Upper lobe of left lung (tissue), 6 donors: ENCODE measurements at regions not wholly inside any gene's neighbourhood (a gene's known extent, or its start where the extent isn't known, plus 50 kb on each side); places are given as distances from the start of the nearest gene placed in this dataset.
A peak's percentile ranks its signal among the peaks of the same experiment; 100 is the strongest.

Source experiments
- ATAC-seq, 2 donors: fragments of 200-7000 bp; cut with Tn5 transposase; one replicate each; pipeline ENCODE4 v1.9.1; 2022; ENCODE audit warnings: mild to moderate bottlenecking in 2 of 2, moderate library complexity in 2 of 2; ENCODE audit not compliant: low FRiP score in 2 of 2
- DNase-seq, 2 donors: peaks; one replicate each; pipeline ENCODE4 v3.0.0-alpha.2; 2019 to 2020
- H3K27ac ChIP-seq, 4 donors: fragments of 200-600 bp; sonication (generic); one replicate each; pipeline ENCODE4 v1.5.1; 2016 to 2019
- H3K27me3 ChIP-seq, 4 donors: fragments of 200-600 bp; sonication (generic); one replicate each; pipeline ENCODE4 v1.5.1; 2017 to 2019
- H3K36me3 ChIP-seq, 4 donors: fragments of 200-600 bp; sonication (generic); one replicate each; pipeline ENCODE4 v1.5.1; 2016 to 2019
- H3K4me1 ChIP-seq, 4 donors: fragments of 200-600 bp; sonication (generic); one replicate each; pipeline ENCODE4 v1.5.1; 2018 to 2019
- H3K4me3 ChIP-seq, 4 donors: fragments of 200-600 bp; sonication (generic); one replicate each; pipeline ENCODE4 v1.5.1; 2017 to 2019; ENCODE audit warnings: mild to moderate bottlenecking in 2 of 4, moderate library complexity in 1 of 4
- H3K9me3 ChIP-seq, 4 donors: fragments of 200-600 bp; sonication (generic); one replicate each; pipeline ENCODE4 v1.5.1; 2018 to 2019
- EP300 ChIP-seq, 4 donors: sonication (generic); formaldehyde crosslinking; IDR thresholded peaks; one replicate each; pipeline ENCODE4 v1.5.1; 2017; ENCODE audit warnings: antibody characterized with exemption in 4 of 4, control low read depth in 2 of 4
- POLR2A ChIP-seq, 4 donors: fragments of 450-650 bp; IDR thresholded peaks; one replicate each; pipeline ENCODE4 v1.5.1; 2016 to 2017; ENCODE audit warnings: antibody characterized with exemption in 4 of 4, mild to moderate bottlenecking in 2 of 4
- POLR2AphosphoS5 ChIP-seq, 2 donors: sonication (generic); formaldehyde crosslinking; IDR thresholded peaks; one replicate each; pipeline ENCODE4 v1.5.1; 2017; ENCODE audit warnings: antibody characterized with exemption in 2 of 2
- WGBS, 2 donors: methylation state at CpG; one replicate each; pipeline ENCODE4 v1.1.5; 2017 to 2018; 5-methylcytosine and 5-hydroxymethylcytosine counted together
- TF ChIP-seq, protein P1 (sequence below), 6 experiments: fragments of 450-650 bp in 4 of 6; fragments of 200-600 bp in 2 of 6; sonication (generic) in 2 of 6; IDR thresholded peaks; one replicate each; pipeline ENCODE4 v1.5.1; 2016 to 2019; ENCODE audit warnings: antibody characterized with exemption in 6 of 6
- donor health status: DM: no; HTN: no; CAD: no; lungs with moderate emphysema.
- donor health status: DM: no; HTN: yes; CAD: no; lungs with severe emphysema.

DNA sequence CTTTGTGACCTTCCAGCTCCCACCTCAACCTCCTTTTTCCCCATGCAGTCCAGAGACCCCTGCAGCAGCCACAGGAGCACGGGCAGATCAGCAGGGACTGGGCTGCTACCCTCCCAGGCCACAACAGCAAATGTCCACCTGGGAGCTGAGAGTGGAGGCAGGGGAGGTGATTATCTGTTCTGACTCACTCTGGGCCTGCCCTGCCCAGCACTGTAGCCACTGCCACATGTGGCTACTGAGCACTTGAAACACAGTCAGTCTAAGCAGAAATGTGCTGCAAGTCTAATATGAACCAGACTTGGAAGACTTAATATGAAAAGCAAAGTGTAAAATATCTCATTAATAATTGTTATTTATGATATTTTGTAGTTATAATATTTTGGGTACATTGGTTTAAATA, 148.9 kb upstream of the VANGL1 start:
- TF ChIP-seq, protein P1, sequence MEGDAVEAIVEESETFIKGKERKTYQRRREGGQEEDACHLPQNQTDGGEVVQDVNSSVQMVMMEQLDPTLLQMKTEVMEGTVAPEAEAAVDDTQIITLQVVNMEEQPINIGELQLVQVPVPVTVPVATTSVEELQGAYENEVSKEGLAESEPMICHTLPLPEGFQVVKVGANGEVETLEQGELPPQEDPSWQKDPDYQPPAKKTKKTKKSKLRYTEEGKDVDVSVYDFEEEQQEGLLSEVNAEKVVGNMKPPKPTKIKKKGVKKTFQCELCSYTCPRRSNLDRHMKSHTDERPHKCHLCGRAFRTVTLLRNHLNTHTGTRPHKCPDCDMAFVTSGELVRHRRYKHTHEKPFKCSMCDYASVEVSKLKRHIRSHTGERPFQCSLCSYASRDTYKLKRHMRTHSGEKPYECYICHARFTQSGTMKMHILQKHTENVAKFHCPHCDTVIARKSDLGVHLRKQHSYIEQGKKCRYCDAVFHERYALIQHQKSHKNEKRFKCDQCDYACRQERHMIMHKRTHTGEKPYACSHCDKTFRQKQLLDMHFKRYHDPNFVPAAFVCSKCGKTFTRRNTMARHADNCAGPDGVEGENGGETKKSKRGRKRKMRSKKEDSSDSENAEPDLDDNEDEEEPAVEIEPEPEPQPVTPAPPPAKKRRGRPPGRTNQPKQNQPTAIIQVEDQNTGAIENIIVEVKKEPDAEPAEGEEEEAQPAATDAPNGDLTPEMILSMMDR (IDR thresholded peaks at IDR 0.05): no peak
- TF ChIP-seq POLR2A (IDR thresholded peaks at IDR 0.05) (no peak), EP300 (IDR thresholded peaks at IDR 0.05) (no peak), POLR2AphosphoS5 (IDR thresholded peaks at IDR 0.05) (no peak)
- Histone ChIP-seq H3K36me3 (no peaks in the 10 kb centered on the region), H3K4me1 (no peaks in the 10 kb centered on the region), H3K9me3 (no peaks in the 10 kb centered on the region), H3K27me3 (no peaks in the 10 kb centered on the region), H3K27ac (no peak overlapping the region), H3K4me3 (no peak overlapping the region)
- DNase-seq (peak in 1 of 2 donors; percentile 10), ATAC-seq (no peak)
- WGBS, 2 donors: 67 to 80% methylated on average over 1 of the region's 1 CpG

DNA sequence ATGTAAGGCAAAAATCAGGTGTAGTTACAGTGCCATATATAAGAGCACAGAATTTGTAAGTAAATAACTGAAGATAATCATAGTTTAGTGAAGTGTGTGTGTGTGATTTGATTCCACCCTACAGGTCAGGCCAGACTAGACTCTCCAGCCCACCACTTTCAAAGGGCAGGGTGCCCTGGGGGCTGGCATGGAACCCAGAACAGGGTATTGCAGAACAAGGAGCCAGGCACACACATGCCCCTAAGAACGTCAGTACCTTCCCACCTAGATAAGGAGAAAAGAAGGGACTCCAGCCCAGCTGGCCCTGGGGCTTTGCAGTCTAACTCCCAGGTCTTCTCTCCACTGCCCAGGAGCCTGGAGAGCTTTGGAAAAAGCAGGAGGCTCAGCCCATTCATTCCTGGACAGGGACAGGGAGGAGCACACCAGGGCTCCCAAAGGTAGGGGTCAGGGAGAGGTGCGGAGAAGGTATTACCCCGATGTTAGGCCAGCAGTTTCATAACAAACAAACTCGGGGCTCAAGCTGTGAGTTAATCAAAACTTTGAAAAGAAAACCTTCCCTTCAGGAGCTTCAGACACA, 149.7 kb upstream of the VANGL1 start:
- Histone ChIP-seq H3K36me3 (no peaks in the 10 kb centered on the region), H3K9me3 (no peaks in the 10 kb centered on the region), H3K27ac (no peak overlapping the region), H3K4me1 (no peaks in the 10 kb centered on the region), H3K27me3 (no peaks in the 10 kb centered on the region), H3K4me3 (no peak overlapping the region)
- DNase-seq (no peak), ATAC-seq (no peak)
- WGBS, 2 donors: 68 to 76% methylated on average over 4 of the region's 4 CpGs
- TF ChIP-seq EP300 (IDR thresholded peaks at IDR 0.05) (no peak), POLR2AphosphoS5 (IDR thresholded peaks at IDR 0.05) (no peak), POLR2A (IDR thresholded peaks at IDR 0.05) (no peak)
- TF ChIP-seq, protein P1 (IDR thresholded peaks at IDR 0.05): no peak

DNA sequence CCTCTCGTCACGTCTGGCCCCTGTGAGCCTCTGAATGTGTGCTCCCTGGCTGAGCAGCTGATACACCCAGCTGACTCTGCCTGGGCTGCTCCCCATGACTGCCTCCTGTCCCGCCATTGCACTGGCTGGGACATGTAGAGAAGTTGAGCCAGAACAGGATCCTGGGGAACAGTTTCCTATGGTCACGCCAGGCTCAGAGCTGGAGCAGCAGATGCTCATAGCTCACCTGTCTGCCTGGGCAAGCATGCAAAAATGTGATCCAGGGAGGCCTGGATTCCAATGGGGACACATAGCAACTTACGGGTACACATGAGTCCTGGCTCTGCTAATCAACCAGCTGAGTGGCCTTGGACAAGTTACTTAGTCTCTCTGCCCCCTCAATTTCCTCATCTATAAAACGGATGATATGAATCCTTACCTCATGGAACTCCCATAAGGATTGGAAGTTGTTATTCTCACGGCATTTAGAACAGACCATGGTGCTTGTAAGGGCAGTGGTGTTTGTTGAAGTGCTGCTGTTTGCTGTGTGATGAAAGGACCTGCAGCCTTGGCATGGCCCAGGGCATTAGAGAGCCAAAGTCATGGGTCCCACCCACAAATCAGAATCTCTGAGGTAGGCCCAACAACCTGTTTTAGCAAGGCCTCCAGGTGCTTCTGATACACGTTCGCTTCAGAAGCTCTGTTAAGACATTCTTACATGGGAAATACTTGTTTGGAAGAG, 150.3 kb upstream of the VANGL1 start:
- Histone ChIP-seq H3K36me3 (no peaks in the 10 kb centered on the region), H3K27me3 (no peaks in the 10 kb centered on the region), H3K27ac (no peak overlapping the region), H3K9me3 (no peaks in the 10 kb centered on the region), H3K4me3 (no peak overlapping the region), H3K4me1 (no peaks in the 10 kb centered on the region)
- ATAC-seq (no peak), DNase-seq (no peak)
- TF ChIP-seq POLR2AphosphoS5 (IDR thresholded peaks at IDR 0.05) (no peak), POLR2A (IDR thresholded peaks at IDR 0.05) (no peak), EP300 (IDR thresholded peaks at IDR 0.05) (no peak)
- TF ChIP-seq, protein P1 (IDR thresholded peaks at IDR 0.05): no peak
- 86 to 93% methylated on average over 8 to 9 of the region's 9 CpGs for WGBS, 2 donors

DNA sequence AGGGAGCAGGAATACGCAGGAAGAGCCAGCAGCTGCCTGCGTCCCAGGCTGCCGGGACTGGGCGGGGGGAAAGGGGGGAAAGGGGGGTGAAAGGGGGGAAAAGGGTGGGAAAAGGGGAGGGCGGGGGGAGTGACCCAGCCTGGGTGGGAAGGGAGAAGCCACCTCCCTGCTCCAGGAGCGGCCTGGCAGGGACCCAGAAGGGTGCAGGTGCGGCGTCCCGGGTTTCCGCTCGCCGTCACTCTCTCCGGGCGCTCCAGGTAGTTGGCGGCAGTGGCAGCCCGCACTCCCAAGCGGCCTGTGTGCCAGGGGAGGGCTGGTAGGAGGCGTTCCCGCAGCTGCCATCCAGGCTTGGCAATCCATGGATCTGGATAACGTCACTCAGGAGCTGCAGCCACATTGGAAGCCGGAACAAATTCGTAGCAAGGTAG, 141.0 kb upstream of the NGF start:
- Histone ChIP-seq H3K27ac (no peak overlapping the region), H3K27me3 (no peaks in the 10 kb centered on the region), H3K4me1 (no peaks in the 10 kb centered on the region), H3K36me3 (no peaks in the 10 kb centered on the region), H3K4me3 (no peak overlapping the region), H3K9me3 (no peaks in the 10 kb centered on the region)
- DNase-seq (peak in 1 of 2 donors; percentile 80), ATAC-seq (no peak)
- no peak for TF ChIP-seq EP300 (IDR thresholded peaks at IDR 0.05)
- TF ChIP-seq POLR2A (IDR thresholded peaks at IDR 0.05): no peak
- TF ChIP-seq, protein P1 (IDR thresholded peaks at IDR 0.05): no peak
- no peak for TF ChIP-seq POLR2AphosphoS5 (IDR thresholded peaks at IDR 0.05)
- 20 to 27% methylated on average over 11 to 22 of the region's 22 CpGs for WGBS, 2 donors

DNA sequence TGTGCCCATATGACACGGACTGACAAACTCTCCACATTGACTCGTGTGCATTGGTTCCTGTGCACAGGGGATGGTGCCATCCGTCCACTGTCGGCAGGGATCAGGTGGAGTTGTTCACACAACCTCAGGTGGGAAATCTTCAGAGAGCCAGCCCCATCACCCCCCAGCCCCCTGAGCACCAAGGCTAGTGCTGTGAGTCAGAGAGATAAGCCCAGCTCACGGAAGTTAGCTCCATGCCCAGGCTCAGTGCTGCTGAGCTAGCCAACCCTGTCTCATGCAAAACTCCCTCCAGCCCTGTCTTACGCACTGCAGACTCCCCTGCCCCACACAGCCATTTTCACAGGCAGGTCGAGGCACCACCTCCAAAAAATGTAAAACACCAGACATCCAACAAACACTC, 139.0 kb upstream of the NGF start:
- Histone ChIP-seq H3K27ac (no peak overlapping the region), H3K27me3 (no peaks in the 10 kb centered on the region), H3K9me3 (no peaks in the 10 kb centered on the region), H3K36me3 (no peaks in the 10 kb centered on the region), H3K4me3 (no peak overlapping the region), H3K4me1 (no peaks in the 10 kb centered on the region)
- TF ChIP-seq POLR2AphosphoS5 (IDR thresholded peaks at IDR 0.05): no peak
- no peak for DNase-seq
- 65 to 93% methylated on average over 7 of the region's 7 CpGs for WGBS, 2 donors
- ATAC-seq: no peak
